NCI-H524 treated with DMSO at 0.1 percent for 48 hours (cell line): ENCODE measurements at regions not wholly inside any gene's neighbourhood (a gene's known extent, or its start where the extent isn't known, plus 50 kb on each side); places are given as distances from the start of the nearest gene placed in this dataset.

Source experiments
- DNase-seq: peaks from one replicate; lab custom pipeline; 2025; lab: John Stamatoyannopoulos, UW

DNA sequence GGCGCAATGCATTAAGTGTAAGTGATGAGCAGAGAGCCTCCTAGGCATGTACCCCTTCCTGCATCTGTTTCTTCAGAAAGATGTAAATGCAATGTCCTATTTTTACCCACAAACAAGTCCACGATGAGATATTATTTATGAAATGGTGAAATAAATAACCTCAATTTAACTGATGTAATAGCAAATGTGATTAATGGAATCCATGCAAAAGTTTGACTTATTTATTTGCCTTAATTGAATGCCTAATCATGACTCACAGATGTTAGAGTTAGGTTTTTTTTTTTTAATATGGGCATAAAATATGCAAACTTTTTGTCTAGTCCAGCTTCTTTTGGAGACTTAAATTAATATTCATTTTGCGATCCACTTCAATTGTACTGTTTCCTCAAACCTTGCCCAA, 67.7 kb upstream of the ITGA4 start:
- no peak for DNase-seq

DNA sequence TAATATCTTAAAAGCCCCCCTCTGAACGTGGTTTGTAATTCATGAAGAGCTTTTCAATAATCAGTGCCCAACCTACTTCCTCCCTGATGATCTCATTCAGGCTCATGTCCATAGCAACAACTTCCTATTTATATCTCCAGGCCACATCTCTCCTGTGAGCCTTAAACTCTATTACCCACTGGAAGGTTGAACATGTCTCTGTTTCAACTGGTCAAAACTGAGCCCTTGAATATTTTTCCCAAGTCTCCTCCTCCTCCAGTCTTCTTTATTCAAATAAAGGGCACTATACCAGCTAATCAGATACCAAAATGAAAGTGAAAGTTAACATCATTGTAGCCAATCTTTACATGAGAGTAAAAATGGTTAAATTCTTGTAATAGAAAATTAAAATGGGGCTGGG, 63.7 kb upstream of the ITGA4 start:
- no peak for DNase-seq

DNA sequence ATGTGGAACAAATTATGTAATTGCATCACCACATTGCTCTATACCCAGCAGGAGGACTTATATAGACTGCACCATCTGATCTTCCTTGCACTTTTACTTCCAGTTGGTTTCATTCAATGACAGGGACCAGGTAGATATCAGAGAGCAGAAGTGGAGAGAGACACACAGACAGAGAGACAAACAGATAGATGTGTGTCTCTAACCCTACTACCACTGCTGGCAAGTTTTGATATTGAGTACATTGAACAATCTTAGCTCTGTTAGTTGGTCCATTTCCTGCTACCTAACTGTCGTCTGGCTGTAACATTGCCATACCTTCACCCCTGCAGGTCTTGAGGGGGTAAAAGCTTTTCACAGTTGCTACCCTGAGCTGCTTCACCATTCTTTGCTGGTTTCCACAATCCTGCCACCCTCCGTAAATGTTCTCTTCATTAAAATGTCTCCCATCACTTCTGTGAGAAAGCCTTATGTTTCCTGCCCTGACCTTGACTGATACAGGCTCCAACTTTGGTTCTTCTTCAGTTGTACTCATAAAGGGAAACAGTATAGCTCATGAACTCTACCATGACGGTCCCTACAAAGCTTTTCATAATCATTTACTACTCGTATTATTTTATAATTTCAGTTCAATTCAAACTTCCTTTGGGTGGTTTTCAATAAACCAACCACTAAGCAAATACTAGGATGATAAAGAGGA, 62.3 kb upstream of the ITGA4 start:
- no peak for DNase-seq

DNA sequence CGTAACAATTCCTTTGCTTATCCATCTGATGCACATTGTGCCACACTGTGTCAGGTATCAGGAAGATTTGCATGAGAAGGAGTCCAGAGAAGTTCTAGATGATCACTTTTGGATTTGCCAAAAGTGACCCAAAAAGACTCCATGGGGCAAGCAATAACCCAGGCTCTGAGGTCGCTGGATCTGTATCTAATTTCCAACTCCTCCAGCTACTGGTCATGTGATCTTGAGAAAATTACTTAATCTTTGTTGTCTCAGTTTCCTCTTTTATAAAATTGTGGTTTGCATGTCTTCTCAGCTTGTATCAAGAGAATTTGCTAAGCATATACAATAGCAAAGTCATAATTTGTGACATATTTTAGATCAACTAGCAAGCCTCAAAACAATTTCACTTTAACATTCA, 61.3 kb upstream of the ITGA4 start:
- no peak for DNase-seq

DNA sequence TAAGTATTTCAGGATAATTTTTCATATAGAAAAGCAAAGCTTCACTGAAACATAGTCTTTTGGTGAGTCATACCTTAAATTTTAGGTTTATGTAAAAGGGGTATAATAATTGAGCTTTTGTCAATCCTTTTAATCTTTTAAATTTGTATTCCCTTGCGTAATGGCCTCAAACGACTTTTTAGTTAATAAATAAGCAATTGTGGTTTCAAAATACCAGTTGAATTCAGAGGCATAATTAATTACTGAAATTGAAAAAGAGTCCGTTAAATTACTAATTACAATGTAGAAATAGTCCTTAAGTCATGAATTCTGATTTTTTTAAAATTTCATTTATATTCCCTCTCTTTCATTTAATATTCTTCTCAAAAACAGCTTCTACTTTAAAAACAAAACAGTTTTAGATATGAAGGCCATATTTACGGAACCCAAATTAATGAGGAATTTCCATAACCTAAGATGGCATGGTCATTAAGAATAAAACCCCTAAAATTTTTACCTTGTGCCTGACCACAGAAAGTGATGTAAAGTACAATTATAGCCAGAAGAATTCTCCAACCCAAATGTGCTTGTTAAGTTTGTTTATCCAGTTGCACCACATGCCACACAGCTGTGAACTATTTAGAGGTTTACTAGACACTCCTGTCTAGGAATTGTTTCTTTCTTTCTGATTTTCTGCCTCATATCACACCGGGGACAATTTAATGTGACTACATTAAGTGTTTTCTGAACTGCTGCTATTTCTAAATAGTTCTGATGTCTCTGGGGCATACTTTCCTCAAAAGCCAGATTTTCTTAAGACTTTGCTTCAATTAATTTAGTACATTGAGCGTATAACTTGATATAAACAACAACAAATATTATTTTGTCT, 60.7 kb upstream of the ITGA4 start:
- no peak for DNase-seq

DNA sequence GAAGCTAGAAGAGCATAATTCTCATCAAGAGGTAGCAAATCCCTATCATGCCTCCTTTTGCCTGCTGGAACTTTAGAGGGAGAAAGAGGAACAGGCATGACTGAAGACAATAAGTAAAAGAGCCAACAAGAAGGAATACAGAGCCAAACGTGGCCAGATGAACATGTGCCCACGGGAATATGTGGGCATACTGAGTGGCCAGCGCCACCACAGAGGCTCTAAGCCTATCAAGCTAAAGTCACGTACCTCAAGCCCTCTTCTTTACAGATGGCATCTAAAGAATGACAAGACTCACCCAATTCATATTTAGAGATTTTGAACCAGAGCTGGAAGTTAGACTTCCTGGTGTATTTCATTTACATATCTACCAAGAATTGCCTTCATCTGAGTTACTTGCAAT, 59.9 kb upstream of the ITGA4 start:
- DNase-seq, result no peak

DNA sequence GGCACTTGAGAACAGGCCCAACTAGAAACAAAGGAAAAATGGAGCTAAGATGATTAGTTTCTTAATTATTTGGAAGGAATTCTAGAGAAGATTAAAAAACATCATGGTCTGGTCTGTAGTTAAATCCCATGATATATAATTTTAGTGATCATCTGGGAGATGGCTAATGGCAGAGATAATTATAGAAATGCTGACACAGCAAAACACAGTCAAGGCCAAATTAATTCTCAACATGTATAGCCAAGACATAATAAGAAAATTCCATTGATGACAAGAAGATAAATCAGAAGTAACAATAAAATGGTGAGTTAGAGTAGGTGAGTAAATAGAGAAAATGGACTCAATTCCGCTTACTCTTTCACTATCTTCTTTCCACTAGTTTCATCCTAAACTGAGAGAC, 59.2 kb upstream of the ITGA4 start:
- no peak for DNase-seq

DNA sequence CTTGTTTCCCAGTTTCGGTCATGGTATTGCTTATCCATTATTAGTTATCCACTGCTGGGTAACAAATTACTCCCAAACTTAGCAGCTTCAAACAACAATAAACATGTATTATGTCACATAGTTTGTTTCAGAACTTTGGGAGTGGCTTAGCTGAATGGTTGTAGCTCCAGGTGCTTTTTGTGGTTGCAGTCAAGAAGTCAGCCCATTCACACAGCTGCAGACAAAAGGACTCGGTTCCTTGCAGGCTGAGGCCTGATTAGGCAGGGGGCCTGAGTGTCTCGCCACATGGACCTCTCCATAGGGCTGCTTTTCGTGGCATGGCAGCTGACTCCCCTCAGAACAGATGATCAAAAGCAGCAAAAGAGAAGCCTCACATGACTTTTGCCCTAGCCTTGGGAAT, 58.2 kb upstream of the ITGA4 start:
- no peak for DNase-seq

DNA sequence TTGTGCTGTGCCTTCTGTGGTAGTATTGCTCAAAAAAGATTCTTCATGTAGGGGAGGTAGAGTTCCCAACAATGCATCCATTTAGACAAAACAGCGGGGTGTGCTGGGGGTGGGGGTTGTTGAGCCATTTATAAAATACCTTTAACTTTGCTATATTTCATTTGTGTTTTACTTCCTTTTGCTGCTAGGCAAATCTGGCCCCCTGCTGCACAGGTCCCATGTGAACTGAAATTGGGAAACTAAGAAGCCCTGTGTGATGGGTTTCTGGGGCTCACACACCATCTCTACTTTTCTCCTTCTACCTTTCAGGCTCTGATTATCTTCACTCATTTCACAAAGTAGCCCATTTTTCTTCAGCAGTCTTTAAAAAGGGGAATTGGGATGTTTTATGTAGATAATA, 52.7 kb upstream of the ITGA4 start:
- DNase-seq, result no peak

DNA sequence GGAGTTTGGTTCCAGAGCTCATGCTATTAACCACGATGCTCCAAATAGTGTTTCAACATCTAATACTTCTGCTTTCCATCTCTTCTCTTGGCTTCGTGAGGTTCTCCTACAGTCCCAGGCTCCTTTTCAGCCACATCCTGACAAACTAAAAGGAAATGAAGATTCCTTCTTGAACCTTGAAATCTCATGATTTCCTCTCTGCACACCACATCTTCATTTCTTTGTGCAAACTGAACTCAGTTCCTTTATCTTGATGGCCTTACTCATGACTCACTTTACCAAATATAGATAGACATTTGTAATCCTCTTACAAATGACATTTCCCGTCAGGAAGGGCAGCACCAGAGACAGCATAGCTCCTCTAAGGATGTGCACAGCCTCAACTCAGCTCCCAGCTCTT, 50.0 kb upstream of the ITGA4 start:
- no peak for DNase-seq
